NT2/D1 (cell line): ENCODE measurements at regions not wholly inside any gene's neighbourhood (a gene's known extent, or its start where the extent isn't known, plus 50 kb on each side); places are given as distances from the start of the nearest gene placed in this dataset.

Source experiments
- SUZ12 ChIP-seq: IDR thresholded peaks from 2 replicates; pipeline ENCODE4 v1.6.1; 2011; ENCODE audit not compliant: insufficient read length, insufficient read depth; ENCODE audit errors: extremely low read depth
- YY1 ChIP-seq: IDR thresholded peaks from 2 replicates; pipeline ENCODE4 v1.6.1; 2011; ENCODE audit not compliant: insufficient read length, insufficient read depth
- ZNF274 ChIP-seq: IDR thresholded peaks from 2 replicates; pipeline ENCODE4 v1.6.1; 2011; ENCODE audit warnings: mild to moderate bottlenecking, low read depth, low read length

- no peak for TF ChIP-seq YY1
- TF ChIP-seq SUZ12: no peak
- TF ChIP-seq ZNF274: no peak
These were observed 362.5 kb downstream of the TDRD3 start for GRCh38 chr13:60759499-60759898.
